ENCODE measurements at regions not wholly inside any gene's neighbourhood (a gene's known extent, or its start where the extent isn't known, plus 50 kb on each side); places are given as distances from the start of the nearest gene placed in this dataset.

DNA sequence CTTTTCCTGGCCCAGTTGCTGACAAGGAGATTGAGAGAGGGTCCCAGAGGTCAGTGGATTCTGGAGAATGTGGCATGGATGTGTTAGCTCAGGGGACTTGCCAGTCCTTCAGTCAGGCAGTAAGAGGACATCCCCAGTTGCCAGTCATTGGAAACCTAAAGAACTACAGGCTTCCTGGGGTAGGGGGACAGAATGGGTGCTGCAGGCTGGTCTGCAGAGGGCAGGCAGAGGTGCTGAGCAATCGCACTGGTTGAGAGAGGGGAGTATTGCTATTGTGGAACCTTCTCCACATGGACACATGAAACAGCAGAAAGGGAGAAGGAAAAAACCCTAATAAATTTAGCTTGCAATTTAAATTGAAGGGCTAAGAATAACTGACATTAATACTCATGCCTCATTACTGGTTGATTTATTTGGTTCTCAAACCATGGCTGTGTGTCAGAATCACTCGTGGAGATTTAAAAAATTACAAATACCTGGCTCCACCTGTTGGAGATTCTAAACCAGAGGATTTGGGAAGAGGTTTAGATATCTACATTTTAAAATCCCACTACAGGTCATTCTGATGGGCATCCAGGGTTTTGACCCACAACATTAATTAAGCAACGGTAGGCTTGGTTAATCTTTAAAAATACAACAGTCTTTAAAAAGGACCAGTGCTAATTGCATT lies 71.2 kb upstream of the SLC38A2 start:
- intact Hi-C loops (cut with micrococcal nuclease; ENCODE audit: unreplicated experiment): no loop called here
- Histone ChIP-seq H3K27ac (ENCODE audit: low read depth, low read length, poor library complexity, severe bottlenecking) (no peak overlapping the region), H3K4me3 (ENCODE audit: low read depth, low read length, poor library complexity, severe bottlenecking) (no peak overlapping the region), H3K4me1 (ENCODE audit: insufficient read depth, low read length, poor library complexity, severe bottlenecking) (peaks cover 84% of the 10 kb centered on the region), H3K9me3 (ENCODE audit: low read depth, low read length, poor library complexity, severe bottlenecking) (no peaks in the 10 kb centered on the region), H3K27me3 (replicated peaks; ENCODE audit: insufficient read depth, low read depth, low read length, poor library complexity) (no peaks in the 10 kb centered on the region), H3K36me3 (ENCODE audit: insufficient read depth, low read length, poor library complexity, severe bottlenecking) (no peaks in the 10 kb centered on the region)
- ChIA-PET CTCF (no interaction called here), POLR2A (ENCODE audit: low non-redundant PET) (no interaction called here)
- no peak for DNase-seq (ENCODE audit: low spot score)
- TF ChIP-seq, protein P1, sequence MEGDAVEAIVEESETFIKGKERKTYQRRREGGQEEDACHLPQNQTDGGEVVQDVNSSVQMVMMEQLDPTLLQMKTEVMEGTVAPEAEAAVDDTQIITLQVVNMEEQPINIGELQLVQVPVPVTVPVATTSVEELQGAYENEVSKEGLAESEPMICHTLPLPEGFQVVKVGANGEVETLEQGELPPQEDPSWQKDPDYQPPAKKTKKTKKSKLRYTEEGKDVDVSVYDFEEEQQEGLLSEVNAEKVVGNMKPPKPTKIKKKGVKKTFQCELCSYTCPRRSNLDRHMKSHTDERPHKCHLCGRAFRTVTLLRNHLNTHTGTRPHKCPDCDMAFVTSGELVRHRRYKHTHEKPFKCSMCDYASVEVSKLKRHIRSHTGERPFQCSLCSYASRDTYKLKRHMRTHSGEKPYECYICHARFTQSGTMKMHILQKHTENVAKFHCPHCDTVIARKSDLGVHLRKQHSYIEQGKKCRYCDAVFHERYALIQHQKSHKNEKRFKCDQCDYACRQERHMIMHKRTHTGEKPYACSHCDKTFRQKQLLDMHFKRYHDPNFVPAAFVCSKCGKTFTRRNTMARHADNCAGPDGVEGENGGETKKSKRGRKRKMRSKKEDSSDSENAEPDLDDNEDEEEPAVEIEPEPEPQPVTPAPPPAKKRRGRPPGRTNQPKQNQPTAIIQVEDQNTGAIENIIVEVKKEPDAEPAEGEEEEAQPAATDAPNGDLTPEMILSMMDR (conservative IDR thresholded peaks at IDR 0.05; ENCODE audit: low read depth, low read length): no peak
- TF ChIP-seq EZH2 (IDR thresholded peaks at IDR 0.05; ENCODE audit: borderline replicate concordance, low read depth, low read length, poor library complexity, severe bottlenecking): no peak
- no TSS peak for BruUV-seq (replicated peaks)

DNA sequence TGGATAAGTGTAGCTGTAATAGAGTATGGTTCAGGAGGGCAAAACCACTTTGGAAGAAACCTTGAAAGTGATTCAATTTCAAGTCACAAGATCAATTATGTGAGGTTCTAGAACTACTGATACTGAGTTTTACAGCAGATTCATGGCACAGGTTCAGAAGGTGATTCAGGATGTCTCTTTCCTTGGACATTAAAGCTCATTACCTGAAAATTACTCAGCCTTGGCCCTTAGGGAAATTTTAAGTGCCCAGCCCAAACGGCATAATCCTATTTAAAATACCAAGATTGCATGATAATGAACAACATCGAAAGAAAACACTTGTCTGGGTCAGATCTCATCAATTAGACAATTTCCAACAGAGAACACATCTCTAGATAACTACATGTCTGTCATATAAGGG lies 70.2 kb upstream of the SLC38A2 start:
- Histone ChIP-seq H3K27ac (ENCODE audit: low read depth, low read length, poor library complexity, severe bottlenecking) (peak overlapping the region; percentile 3), H3K4me1 (ENCODE audit: insufficient read depth, low read length, poor library complexity, severe bottlenecking) (peaks cover 88% of the 10 kb centered on the region), H3K4me3 (ENCODE audit: low read depth, low read length, poor library complexity, severe bottlenecking) (no peak overlapping the region), H3K27me3 (replicated peaks; ENCODE audit: insufficient read depth, low read depth, low read length, poor library complexity) (no peaks in the 10 kb centered on the region), H3K36me3 (ENCODE audit: insufficient read depth, low read length, poor library complexity, severe bottlenecking) (no peaks in the 10 kb centered on the region), H3K9me3 (ENCODE audit: low read depth, low read length, poor library complexity, severe bottlenecking) (no peaks in the 10 kb centered on the region)
- ChIA-PET POLR2A (ENCODE audit: low non-redundant PET) (no interaction called here), CTCF (no interaction called here)
- TF ChIP-seq, protein P1 (conservative IDR thresholded peaks at IDR 0.05; ENCODE audit: low read depth, low read length): no peak
- TF ChIP-seq EZH2 (IDR thresholded peaks at IDR 0.05; ENCODE audit: borderline replicate concordance, low read depth, low read length, poor library complexity, severe bottlenecking): no peak
- intact Hi-C loops (cut with micrococcal nuclease; ENCODE audit: unreplicated experiment): no loop called here
- BruUV-seq (replicated peaks): no TSS peak
- no peak for DNase-seq (ENCODE audit: low spot score)

DNA sequence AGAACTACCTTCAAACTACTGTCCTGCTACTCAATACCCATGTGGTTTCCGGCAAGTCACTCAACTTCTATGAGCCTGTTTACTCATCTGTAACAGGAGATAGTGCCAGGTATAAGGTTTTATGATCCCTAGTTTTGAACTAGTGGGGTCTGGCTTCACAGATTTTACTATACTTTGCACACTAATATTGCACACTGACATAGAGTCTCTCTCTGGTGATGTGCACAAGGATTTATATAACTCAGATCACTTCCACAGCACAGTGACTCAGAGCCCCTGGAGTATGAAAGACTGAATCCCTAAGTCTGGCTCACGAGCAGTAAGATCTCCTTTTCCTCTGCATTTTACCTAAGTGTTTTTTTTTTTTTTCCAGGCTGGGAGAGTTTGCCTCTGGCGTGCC lies 69.7 kb upstream of the SLC38A2 start:
- TF ChIP-seq, protein P1 (conservative IDR thresholded peaks at IDR 0.05; ENCODE audit: low read depth, low read length): no peak
- TF ChIP-seq EZH2 (IDR thresholded peaks at IDR 0.05; ENCODE audit: borderline replicate concordance, low read depth, low read length, poor library complexity, severe bottlenecking): no peak
- CTCF ChIA-PET: no interaction called here
- Histone ChIP-seq H3K4me1 (ENCODE audit: insufficient read depth, low read length, poor library complexity, severe bottlenecking) (peaks cover 92% of the 10 kb centered on the region), H3K27ac (ENCODE audit: low read depth, low read length, poor library complexity, severe bottlenecking) (peak overlapping the region; percentile 3), H3K4me3 (ENCODE audit: low read depth, low read length, poor library complexity, severe bottlenecking) (no peak overlapping the region), H3K27me3 (replicated peaks; ENCODE audit: insufficient read depth, low read depth, low read length, poor library complexity) (no peaks in the 10 kb centered on the region), H3K36me3 (ENCODE audit: insufficient read depth, low read length, poor library complexity, severe bottlenecking) (no peaks in the 10 kb centered on the region), H3K9me3 (ENCODE audit: low read depth, low read length, poor library complexity, severe bottlenecking) (no peaks in the 10 kb centered on the region)
- POLR2A ChIA-PET (ENCODE audit: low non-redundant PET): no interaction called here
- no TSS peak for BruUV-seq (replicated peaks)
- intact Hi-C loops (cut with micrococcal nuclease; ENCODE audit: unreplicated experiment): no loop called here
- peak; percentile 33 for DNase-seq (ENCODE audit: low spot score)
